Esophagus muscularis mucosa (tissue), 4 donors: ENCODE measurements at regions not wholly inside any gene's neighbourhood (a gene's known extent, or its start where the extent isn't known, plus 50 kb on each side); places are given as distances from the start of the nearest gene placed in this dataset.

Experiments
- CTCF ChIP-seq, 3 experiments: fragments of 200-600 bp in 2 of 3; fragments of 450-650 bp in 1 of 3; sonication (generic) in 2 of 3; IDR thresholded peaks; one replicate each; pipeline ENCODE4 v1.5.1; 2017 to 2019; ENCODE audit warnings: antibody characterized with exemption in 3 of 3, mild to moderate bottlenecking in 2 of 3, moderate library complexity in 1 of 3
- EP300 ChIP-seq: sonication (generic); formaldehyde crosslinking; IDR thresholded peaks from one replicate; pipeline ENCODE4 v1.6.1; 2017; ENCODE audit warnings: antibody characterized with exemption
- POLR2A ChIP-seq: fragments of 450-650 bp; IDR thresholded peaks from one replicate; pipeline ENCODE4 v1.6.1; 2017; ENCODE audit warnings: antibody characterized with exemption, moderate library complexity, mild to moderate bottlenecking, low read depth
- POLR2AphosphoS5 ChIP-seq, 2 donors: sonication (generic); formaldehyde crosslinking; IDR thresholded peaks; one replicate each; pipeline ENCODE4 v1.6.1; 2017; ENCODE audit warnings: antibody characterized with exemption in 2 of 2

- TF ChIP-seq POLR2AphosphoS5 (IDR thresholded peaks at IDR 0.05) = no peak
- no peak for TF ChIP-seq CTCF (IDR thresholded peaks at IDR 0.05)
- TF ChIP-seq POLR2A = no peak
- TF ChIP-seq EP300 = no peak
Observed at GRCh38 chr2:18077704-18078103, 199.2 kb downstream of the KCNS3 start.
